Esophagus muscularis mucosa (tissue), 4 donors: ENCODE measurements at regions not wholly inside any gene's neighbourhood (a gene's known extent, or its start where the extent isn't known, plus 50 kb on each side); places are given as distances from the start of the nearest gene placed in this dataset.

Experiments
- EP300 ChIP-seq: sonication (generic); formaldehyde crosslinking; IDR thresholded peaks from one replicate; pipeline ENCODE4 v1.6.1; 2017; ENCODE audit warnings: antibody characterized with exemption
- POLR2A ChIP-seq: fragments of 450-650 bp; IDR thresholded peaks from one replicate; pipeline ENCODE4 v1.6.1; 2017; ENCODE audit warnings: antibody characterized with exemption, moderate library complexity, mild to moderate bottlenecking, low read depth
- POLR2AphosphoS5 ChIP-seq, 2 donors: sonication (generic); formaldehyde crosslinking; IDR thresholded peaks; one replicate each; pipeline ENCODE4 v1.6.1; 2017; ENCODE audit warnings: antibody characterized with exemption in 2 of 2
- TF ChIP-seq, protein P1 (sequence below), 3 experiments: fragments of 200-600 bp in 2 of 3; fragments of 450-650 bp in 1 of 3; sonication (generic) in 2 of 3; IDR thresholded peaks; one replicate each; pipeline ENCODE4 v1.5.1; 2017 to 2019; ENCODE audit warnings: antibody characterized with exemption in 3 of 3, mild to moderate bottlenecking in 2 of 3, moderate library complexity in 1 of 3

DNA sequence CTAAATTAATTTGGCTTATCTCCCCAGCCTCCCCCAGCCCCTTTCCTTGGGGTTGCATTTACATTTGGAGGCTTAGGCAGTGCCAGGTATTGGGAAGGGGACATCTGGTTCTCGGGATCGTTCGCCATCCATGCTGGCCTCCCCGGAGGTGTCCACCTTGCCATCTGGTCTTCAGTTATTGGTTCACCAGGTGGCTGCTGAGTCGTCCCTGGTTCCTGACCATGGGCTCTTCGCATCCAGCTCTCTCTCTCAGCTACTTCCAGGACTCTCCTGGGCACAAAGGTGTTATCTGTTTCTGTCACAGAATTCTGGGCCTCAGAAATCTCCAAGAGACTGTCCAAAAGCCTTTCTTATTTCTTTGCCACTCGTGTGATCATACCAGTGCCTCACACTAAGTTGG lies 75.4 kb upstream of the SCOC start:
- TF ChIP-seq, protein P1, sequence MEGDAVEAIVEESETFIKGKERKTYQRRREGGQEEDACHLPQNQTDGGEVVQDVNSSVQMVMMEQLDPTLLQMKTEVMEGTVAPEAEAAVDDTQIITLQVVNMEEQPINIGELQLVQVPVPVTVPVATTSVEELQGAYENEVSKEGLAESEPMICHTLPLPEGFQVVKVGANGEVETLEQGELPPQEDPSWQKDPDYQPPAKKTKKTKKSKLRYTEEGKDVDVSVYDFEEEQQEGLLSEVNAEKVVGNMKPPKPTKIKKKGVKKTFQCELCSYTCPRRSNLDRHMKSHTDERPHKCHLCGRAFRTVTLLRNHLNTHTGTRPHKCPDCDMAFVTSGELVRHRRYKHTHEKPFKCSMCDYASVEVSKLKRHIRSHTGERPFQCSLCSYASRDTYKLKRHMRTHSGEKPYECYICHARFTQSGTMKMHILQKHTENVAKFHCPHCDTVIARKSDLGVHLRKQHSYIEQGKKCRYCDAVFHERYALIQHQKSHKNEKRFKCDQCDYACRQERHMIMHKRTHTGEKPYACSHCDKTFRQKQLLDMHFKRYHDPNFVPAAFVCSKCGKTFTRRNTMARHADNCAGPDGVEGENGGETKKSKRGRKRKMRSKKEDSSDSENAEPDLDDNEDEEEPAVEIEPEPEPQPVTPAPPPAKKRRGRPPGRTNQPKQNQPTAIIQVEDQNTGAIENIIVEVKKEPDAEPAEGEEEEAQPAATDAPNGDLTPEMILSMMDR (IDR thresholded peaks at IDR 0.05): no peak
- no peak for TF ChIP-seq POLR2AphosphoS5 (IDR thresholded peaks at IDR 0.05)
- no peak for TF ChIP-seq POLR2A
- TF ChIP-seq EP300: no peak
